ENCODE measurements at regions not wholly inside any gene's neighbourhood (a gene's known extent, or its start where the extent isn't known, plus 50 kb on each side); places are given as distances from the start of the nearest gene placed in this dataset.

DNA sequence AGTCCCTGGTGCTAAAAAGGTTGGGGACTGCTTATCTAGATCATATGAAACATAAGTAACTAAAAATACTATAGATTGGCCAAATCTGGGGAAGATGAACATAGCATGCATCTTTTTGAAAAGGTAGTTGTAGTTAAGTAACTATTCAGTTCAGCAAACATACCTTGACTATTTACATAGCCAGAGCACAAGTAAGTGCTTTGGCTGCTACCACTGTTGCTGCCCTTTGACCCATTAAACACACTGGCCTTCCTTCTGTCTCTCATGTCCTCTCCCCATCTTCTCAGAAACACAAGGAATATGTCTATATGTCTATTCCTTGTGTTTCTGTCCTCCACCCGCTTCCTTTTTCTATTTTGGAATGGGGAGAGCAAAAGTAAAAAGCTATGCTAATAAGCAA, 87.9 kb upstream of the SPRY1 start:
- intact Hi-C loops (cut with DNase I): no loop called here
- H3K4me1 ChIP-seq: peaks cover 0 to 6% (median 0%) of the 10 kb centered on the region in 12 donors
- WGBS, 4 donors: 97 to 100% (median 99%) methylated on average over 1 of the region's 1 CpG
- no peaks in the 10 kb centered on the region for H3K27me3 ChIP-seq
- no peaks in the 10 kb centered on the region for H3K36me3 ChIP-seq
- H3K4me3 ChIP-seq: no peak overlapping the region
- H3K27ac ChIP-seq: no peak overlapping the region
- DNase-seq (no peak), ATAC-seq (no peak)
- H3K9me3 ChIP-seq: no peaks in the 10 kb centered on the region
- TF ChIP-seq, protein P1, sequence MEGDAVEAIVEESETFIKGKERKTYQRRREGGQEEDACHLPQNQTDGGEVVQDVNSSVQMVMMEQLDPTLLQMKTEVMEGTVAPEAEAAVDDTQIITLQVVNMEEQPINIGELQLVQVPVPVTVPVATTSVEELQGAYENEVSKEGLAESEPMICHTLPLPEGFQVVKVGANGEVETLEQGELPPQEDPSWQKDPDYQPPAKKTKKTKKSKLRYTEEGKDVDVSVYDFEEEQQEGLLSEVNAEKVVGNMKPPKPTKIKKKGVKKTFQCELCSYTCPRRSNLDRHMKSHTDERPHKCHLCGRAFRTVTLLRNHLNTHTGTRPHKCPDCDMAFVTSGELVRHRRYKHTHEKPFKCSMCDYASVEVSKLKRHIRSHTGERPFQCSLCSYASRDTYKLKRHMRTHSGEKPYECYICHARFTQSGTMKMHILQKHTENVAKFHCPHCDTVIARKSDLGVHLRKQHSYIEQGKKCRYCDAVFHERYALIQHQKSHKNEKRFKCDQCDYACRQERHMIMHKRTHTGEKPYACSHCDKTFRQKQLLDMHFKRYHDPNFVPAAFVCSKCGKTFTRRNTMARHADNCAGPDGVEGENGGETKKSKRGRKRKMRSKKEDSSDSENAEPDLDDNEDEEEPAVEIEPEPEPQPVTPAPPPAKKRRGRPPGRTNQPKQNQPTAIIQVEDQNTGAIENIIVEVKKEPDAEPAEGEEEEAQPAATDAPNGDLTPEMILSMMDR (IDR thresholded peaks at IDR 0.05): no peak
- TF ChIP-seq POLR2A (IDR thresholded peaks at IDR 0.05): no peak

DNA sequence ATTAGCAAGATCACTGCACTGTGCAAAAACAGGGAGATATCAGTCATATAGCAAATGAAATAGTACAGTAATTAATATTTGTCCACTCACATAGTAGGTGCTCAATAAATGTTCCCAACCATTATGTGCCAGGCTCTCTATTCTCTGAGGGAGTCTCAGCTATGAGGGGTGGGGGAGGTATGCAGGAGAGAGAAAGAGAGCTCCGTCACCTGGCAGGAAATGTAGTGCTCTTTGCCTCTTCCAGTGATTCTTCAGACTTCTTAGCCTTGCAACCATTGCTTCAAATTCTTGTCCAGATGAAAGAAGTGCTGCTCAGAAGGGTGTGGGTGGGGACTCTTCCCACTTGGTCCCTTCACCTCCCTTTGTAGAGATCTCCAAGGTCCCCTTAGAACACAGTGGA, 84.5 kb upstream of the SPRY1 start:
- intact Hi-C loops (cut with DNase I): no loop called here
- no peak overlapping the region for H3K4me3 ChIP-seq
- TF ChIP-seq, protein P1 (IDR thresholded peaks at IDR 0.05): no peak
- TF ChIP-seq POLR2A (IDR thresholded peaks at IDR 0.05): no peak
- H3K4me1 ChIP-seq: no peaks in the 10 kb centered on the region
- ATAC-seq (no peak), DNase-seq (no peak)
- no peak overlapping the region for H3K27ac ChIP-seq
- 91 to 100% (median 93%) methylated on average over 1 of the region's 1 CpG for WGBS, 4 donors
- H3K27me3 ChIP-seq: no peaks in the 10 kb centered on the region
- H3K36me3 ChIP-seq: peaks cover 0 to 4% (median 0%) of the 10 kb centered on the region in 9 donors
- no peaks in the 10 kb centered on the region for H3K9me3 ChIP-seq

- no peak overlapping the region for H3K27ac ChIP-seq
- 79 to 87% (median 85%) methylated on average over 10 of the region's 10 CpGs for WGBS, 4 donors
- H3K4me3 ChIP-seq: no peak overlapping the region
- peaks cover 0 to 4% (median 0%) of the 10 kb centered on the region in 9 donors for H3K36me3 ChIP-seq
- TF ChIP-seq POLR2A (IDR thresholded peaks at IDR 0.05): no peak
- TF ChIP-seq, protein P1 (IDR thresholded peaks at IDR 0.05): no peak
- no peak for ATAC-seq
- H3K9me3 ChIP-seq: no peaks in the 10 kb centered on the region
- H3K4me1 ChIP-seq: no peaks in the 10 kb centered on the region
- no peaks in the 10 kb centered on the region for H3K27me3 ChIP-seq
- intact Hi-C loops (cut with DNase I): no loop called here
- no peak for DNase-seq
These were observed 83.5 kb upstream of the SPRY1 start for GRCh38 chr4:123312951-123313592.

GRCh38 chr4:123315617-123316016, 81.0 kb upstream of the SPRY1 start:
- 93 to 100% (median 99%) methylated on average over 1 of the region's 1 CpG for WGBS, 4 donors
- DNase-seq (no peak), ATAC-seq (no peak)
- Histone ChIP-seq H3K36me3 (peaks cover 0 to 4% (median 0%) of the 10 kb centered on the region in 9 donors), H3K4me1 (no peaks in the 10 kb centered on the region), H3K27ac (no peak overlapping the region), H3K9me3 (peaks cover 0 to 7% (median 0%) of the 10 kb centered on the region in 12 donors), H3K4me3 (no peak overlapping the region), H3K27me3 (no peaks in the 10 kb centered on the region)
- intact Hi-C loops (cut with DNase I): no loop called here
- TF ChIP-seq, protein P1 (IDR thresholded peaks at IDR 0.05): no peak
- no peak for TF ChIP-seq POLR2A (IDR thresholded peaks at IDR 0.05)

Data from heart left ventricle (tissue), 16 donors.